ENCODE measurements at regions not wholly inside any gene's neighbourhood (a gene's known extent, or its start where the extent isn't known, plus 50 kb on each side); places are given as distances from the start of the nearest gene placed in this dataset.

GRCh38 chr2:217183471-217183870 lies 323.6 kb upstream of the TNP1 start:
- DNase-seq = no peak

DNA sequence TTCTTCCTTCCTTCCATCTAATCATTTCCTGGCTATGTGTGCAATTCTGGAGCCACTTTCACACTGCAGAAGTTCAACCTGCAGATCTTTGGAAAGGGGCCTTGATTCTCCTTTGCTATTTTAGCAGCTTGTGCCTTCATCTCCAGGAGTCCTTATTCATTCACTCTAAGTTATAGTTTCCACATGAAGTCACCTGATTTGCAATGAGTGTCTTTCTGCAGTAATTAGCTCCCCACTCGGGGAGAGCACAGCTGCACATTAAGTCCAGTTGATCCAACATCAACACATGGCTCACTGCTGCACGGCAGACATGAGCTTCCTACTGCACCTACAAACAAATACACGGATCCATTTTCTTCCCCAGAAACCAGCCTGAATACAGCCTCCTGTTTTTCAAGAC lies 323.1 kb upstream of the TNP1 start:
- no peak for DNase-seq

DNA sequence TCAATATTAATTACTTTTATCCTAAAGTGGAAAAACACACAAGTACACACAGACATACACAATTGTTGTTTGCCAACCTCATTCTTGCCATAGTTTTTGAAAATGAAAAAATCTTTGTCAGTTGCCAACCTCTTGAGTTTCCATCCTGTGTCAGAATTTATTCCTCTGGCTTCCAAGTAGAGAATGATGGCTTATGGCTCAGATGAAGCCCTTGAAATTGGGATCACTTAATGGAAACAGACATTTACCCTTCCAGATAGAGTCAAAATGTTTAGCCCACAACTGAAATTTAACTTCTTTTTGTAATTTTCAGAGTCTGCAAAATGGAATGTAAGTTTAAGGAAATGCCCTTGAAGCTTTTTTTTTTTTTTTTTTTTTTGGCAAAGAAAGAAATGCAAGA lies 321.6 kb upstream of the TNP1 start:
- no peak for DNase-seq

- no peak for DNase-seq
Measured at GRCh38 chr2:217179854-217180253, 320.0 kb upstream of the TNP1 start.

- DNase-seq = no peak
Measured at GRCh38 chr2:217178341-217178740, 318.5 kb upstream of the TNP1 start.

GRCh38 chr2:217177720-217178119 lies 317.9 kb upstream of the TNP1 start:
- DNase-seq = no peak

DNA sequence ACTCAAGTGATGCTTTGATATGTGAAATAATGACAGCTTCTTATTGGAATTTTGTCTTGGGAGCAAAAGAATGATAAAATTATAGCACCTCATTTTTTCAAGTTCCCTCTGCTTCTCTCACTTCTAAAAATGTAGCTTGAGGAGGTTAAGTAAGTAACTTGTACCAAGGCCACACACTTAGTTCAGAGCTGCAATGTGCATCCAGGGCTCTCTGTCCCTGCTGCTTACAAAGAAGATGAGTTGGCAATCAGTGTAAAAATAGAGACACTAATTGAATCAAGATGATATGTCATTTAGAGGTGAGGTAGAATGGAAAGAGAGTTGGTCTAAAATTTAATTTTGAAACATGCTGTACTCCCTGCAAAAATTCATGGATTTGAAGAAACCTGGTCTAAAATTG lies 312.0 kb upstream of the TNP1 start:
- DNase-seq = no peak

DNA sequence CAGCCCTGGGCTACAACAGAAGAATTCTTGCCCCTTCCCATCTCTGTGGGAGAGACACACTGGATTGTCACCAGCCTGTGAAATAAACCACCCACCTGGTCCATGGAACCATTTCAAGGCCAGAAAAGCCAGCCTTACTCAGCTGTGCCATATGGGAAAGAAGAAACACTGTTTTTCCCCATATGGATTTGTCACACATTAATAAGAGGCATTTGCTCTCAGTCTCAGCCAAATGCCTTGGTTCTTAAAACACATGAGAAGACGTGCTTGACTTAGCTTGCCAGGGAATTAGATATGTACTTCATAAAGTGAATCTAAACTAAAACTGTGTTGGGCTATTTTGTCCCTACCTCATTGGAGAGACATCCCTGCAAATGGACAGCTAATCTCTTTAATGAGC lies 308.6 kb upstream of the TNP1 start:
- DNase-seq = no peak

DNA sequence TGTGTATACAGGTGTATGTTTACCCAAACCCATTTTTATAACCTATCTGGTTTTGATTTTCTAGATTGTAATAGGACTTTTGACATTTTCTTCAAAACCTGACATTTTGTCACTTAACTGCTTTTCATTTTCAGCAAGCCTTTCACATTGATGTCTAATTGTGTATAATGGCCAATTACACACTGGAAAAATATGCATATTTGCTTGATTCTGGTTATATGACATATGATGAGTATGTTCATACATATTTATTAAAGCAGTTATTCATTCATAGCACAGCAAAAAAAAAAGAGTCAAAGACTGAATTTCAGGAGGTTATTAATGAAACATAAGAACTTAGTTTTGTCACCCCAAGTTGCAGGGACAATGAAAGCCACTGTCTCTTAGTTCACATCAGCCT lies 307.7 kb upstream of the TNP1 start:
- no peak for DNase-seq

GRCh38 chr2:217166241-217166850 lies 306.5 kb upstream of the TNP1 start:
- no peak for DNase-seq

DNA sequence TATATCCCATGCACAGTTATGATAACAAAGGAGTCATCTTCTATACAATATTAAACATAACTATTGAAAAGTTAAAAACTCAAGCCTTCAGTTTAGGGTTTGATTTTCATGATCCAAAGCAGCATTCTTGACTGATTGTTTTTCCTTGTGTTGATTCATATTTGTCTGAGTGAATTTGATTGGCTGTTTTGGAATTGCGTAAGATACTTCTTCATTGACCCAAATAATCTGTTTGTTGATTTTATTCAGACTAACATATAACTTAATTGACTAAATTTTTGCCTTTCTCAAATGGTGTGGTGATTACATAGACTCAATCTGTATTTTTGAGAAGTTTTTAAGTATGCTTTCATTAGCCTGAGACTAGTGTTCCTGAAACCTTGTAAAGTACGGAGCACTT lies 305.7 kb upstream of the TNP1 start:
- no peak for DNase-seq

- DNase-seq = no peak
Measured at GRCh38 chr2:217163987-217164386, 304.1 kb upstream of the TNP1 start.

DNA sequence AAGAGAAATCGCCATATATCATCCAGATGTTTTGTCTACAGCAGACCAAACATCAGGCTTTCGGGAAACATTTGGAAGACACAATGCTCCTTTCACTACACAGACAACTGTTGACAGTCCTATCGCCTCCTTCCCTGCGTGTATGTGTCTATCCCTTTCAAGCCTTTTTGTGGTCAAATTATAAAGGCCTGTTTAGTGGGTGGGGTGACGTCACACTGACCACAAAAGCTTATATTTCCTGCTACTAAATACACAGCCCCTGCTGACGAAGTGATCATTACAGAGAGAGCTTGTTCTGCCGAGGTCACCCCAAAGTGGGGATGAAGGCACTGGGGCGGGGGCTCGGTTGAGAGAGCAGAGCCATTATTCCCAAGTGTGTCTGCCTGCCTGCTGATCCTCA lies 302.7 kb upstream of the TNP1 start:
- DNase-seq = peak; percentile 38

DNA sequence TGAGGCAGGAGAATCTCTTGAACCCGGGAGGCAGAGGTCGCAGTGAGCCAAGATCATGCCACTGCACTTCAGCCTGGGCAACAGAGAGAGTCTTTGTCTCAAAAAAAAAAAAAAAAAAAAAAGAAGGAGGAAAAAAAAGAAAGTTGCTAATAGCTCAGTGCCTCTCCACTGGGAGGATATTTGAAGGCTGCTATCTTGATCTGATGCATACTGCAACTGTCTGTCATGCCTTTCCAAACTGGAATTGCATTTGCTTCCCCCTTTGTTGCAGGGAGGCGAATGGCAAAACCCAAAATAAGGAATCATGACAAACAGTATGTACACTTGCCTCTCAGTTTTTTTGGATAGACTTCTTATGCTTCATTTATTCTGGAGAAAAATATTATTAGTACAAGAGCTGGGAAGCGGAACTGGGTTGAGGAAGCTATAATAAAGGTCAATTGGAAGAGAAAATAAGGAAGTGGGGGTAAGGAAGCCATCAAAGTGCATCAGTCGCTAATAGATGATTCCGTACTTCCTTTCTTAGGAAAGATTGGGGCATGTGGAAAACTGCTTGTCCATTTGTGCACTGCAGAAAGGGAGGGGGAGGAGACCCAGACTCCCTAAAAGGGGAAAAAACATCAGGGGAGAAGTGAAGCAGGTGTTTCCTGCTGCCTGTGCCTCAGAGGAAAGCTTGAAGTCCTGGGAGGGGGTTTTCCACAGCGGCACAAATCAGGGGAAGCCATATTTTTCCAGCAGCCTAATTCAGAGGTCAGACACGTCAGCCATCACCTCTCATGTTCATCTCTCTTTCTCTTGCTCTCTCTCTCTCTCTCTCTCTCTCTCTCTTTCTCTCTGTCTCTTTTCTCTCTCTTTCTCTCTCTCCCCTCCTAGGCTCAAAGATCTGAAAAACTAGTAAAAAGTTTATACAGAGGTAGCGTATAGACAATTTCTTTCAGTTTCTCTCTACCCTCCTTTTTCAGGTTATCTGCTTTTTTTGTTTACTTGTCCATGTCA lies 301.4 kb upstream of the TNP1 start:
- DNase-seq = no peak

GRCh38 chr2:217160103-217160743 lies 300.4 kb upstream of the TNP1 start:
- no peak for DNase-seq

- DNase-seq = no peak
Measured at GRCh38 chr2:217158928-217159327, 299.1 kb upstream of the TNP1 start.

DNA sequence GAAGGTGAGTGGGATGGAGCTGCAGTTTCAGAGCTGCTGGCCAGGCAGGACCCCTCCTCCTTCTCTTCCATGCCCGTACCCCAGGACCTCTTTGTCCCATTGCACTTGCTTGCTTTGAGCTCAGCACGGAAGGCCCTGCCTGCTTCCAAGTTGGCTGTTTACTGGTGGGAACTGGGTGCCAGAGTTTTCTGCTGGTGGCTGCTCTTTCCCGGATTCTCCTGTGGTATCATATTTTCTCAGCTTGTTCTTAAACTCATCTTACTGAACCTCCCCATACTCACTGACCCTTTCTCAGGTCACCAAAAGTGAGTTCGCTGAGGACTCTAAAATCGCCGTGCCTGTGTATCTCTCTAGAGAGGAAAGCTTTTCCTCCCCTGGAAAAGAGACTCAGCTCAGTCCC lies 297.7 kb upstream of the TNP1 start:
- DNase-seq = no peak

DNA sequence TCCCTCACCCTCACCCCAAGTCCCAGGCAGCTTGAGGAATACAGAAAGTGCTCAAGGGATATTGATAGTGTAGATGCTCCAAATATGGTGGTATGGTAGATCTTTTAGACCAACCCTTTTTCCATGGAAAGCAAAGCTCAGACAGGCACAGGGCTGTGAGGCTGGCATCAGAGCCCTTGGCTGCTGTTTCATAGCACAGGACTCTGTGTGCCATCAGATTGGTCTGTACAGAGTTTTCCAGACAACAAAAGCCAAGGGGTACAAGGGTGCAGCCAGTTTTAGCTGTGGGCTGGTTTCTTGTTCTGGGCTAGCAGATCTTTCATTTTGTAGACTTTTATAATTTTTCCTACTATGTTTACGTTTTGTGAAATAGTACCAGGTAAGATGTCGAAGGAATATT lies 296.9 kb upstream of the TNP1 start:
- no peak for DNase-seq

GRCh38 chr2:217154923-217155322 lies 295.1 kb upstream of the TNP1 start:
- no peak for DNase-seq

GRCh38 chr2:217153510-217153909 lies 293.6 kb upstream of the TNP1 start:
- DNase-seq = no peak

DNA sequence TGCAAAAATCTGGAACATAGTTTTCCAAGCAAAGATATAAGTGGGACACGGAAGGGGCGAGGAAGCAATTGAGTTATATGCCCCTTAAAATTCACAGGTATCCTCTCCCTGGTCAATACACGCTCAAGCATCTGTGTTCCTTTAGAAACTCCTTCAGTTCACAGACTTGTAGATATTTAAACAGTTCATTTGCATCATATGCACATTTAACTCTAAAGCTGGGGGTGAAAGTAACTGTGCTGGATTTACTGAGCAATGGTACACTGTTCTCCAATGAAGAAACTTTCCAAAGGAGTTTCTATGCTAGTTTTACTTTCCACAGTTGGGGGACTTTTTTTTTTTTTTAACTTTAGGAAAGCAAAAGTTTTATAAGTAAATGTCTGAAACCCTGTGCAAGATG lies 293.0 kb upstream of the TNP1 start:
- DNase-seq = no peak

DNA sequence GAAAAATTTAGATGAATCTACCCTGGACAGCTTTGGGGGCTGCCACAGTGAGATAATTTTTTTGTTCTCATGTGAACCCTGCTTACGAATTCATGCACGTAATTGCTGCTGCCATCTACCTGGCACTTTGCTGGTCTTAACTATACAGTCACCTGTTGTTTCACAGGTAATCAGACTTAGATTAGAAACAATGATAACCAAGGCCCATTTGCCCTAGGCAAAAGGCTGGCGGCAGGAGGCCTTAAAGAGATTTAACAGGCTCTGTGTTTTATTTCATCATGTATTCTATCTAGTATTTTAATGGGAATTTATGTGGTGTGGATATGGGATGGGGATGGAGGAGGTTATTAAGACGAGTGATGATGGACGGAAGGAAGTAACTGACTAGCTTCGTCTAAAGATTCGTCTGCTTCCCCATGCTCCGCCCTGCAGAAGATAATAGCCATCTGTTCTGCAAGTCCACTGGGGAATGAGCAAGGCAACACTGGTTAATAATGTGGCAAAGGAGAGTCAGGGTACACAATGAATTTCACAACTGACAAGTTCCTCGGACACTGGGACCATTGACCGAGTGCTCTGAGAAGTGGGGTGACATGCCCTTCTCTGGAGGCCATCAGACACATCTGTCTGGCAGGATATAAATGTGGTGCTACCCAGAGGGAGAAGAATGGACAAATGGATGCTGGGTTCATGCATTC lies 291.8 kb upstream of the TNP1 start:
- no peak for DNase-seq

- DNase-seq = no peak
Measured at GRCh38 chr2:217150236-217150635, 290.4 kb upstream of the TNP1 start.
